ENCODE measurements at regions not wholly inside any gene's neighbourhood (a gene's known extent, or its start where the extent isn't known, plus 50 kb on each side); places are given as distances from the start of the nearest gene placed in this dataset.
"Not testable (repeated sequence)": the region's sequence is repeated elsewhere in the genome, so short reads cannot be mapped to it uniquely, and the experiment has no call there.

DNA sequence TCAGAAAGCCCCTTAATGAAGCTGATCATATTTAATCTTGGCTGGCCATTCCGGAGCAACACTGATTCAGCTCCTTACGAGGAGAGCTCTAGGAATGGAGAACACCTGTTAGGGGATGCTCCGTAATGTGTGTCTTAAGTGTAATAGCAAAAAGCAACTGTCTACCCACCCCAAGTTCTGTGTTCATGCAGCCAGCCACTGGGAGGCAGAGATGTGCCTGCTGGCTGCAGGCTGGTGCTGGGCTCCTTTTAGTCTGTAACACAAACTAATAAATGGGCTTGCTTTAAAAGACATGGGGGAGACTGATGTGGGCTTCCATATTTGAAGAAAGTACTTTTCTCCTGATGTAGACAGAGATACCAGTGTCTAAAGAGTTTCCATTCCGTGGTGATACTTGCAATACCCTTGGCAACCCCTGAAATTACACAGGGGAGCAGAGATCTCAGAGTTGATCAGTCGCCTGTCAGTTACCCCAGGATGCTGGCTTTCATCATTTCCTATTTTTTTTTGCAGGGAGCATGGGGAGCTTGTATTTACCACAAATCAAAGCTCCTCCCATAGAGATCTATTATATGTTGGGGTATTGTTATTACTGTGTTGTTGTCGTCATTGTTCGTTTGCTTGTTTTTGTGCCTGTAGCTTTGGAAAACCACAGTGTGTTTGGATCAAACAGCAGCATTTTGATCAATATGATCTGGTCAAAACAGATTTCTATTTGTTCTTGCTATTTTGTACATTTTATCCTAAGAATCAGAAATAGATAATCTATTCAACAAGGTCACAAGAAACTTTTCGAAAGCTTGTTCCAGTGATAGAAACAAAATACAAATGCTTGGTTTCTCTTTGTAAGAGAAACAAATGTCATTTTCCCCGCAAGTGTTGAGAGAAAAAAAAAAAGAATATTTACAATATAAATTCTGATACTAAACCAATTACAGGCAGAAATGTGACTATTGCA, 65.8 kb downstream of the MTX3 start:
- no peak for DNase-seq (ENCODE audit: low read depth, low spot score)

DNA sequence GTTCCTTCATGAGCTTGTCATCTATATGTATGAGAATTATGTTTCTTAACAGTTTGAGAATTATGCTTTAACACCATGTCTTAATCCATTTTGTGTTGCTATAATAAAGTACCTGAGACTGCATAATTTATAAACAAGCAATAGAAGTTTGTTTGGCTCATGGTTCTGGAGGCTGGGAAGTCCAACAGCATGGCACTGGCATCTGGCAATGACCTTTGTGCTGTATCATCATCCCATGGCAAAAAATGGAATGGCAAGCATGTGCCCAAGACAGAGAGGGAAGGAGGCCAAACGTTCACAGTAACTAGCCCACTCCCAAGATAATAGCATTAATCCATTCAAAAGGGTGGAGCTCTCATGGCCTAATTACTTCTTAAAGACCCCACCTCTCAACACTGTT, 67.6 kb downstream of the MTX3 start:
- no peak for DNase-seq (ENCODE audit: low read depth, low spot score)

DNA sequence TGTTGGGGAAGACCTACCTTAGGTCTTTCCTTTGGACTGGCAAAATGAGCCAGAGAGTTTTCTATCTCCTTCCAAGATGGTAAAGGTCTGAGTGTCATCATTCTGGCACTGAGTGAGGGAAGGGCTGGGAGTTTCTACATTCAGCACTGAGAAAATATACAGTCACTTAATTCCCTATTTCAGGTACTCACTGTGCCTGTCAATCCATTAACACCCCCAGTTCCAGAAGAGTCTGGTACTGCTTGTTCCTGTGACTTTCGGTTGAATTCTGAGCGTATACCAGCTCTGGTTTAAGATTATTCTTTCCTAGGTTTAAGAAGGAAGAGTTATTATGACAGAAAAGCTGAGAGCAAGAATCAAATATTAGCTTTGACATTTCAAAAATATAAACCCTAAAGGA, 68.4 kb downstream of the MTX3 start:
- DNase-seq (ENCODE audit: low read depth, low spot score), result no peak

GRCh38 chr5:79907452-79907851, 83.6 kb downstream of the MTX3 start:
- not testable (repeated sequence) for DNase-seq (ENCODE audit: low read depth, low spot score)

- not testable (repeated sequence) for DNase-seq (ENCODE audit: low read depth, low spot score)
These were observed 88.5 kb downstream of the MTX3 start for GRCh38 chr5:79902571-79902970.

- DNase-seq (ENCODE audit: low read depth, low spot score), result no peak
These were observed 89.4 kb downstream of the MTX3 start for GRCh38 chr5:79901631-79902030.

DNA sequence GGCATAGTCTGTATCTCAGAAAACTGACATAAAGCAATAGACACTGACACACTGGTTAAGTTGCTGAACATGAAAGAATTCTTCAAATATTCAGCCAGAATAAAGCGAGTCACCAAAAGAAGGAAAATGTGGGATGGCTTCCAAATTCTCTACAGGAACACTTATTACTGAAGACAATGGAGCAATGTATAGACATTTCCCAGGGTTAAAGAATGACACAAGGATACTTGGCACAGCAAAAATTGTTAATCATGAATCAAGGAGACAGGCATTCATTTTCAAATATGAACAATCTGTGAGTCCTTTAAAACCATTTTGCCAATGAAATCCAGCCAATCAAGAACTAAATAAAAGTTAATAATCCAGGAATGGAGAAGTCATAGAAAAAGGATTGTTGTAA, 92.5 kb downstream of the MTX3 start:
- DNase-seq (ENCODE audit: low read depth, low spot score), result no peak

GRCh38 chr5:79893976-79894375, 97.1 kb downstream of the MTX3 start:
- DNase-seq (ENCODE audit: low read depth, low spot score), result no peak

DNA sequence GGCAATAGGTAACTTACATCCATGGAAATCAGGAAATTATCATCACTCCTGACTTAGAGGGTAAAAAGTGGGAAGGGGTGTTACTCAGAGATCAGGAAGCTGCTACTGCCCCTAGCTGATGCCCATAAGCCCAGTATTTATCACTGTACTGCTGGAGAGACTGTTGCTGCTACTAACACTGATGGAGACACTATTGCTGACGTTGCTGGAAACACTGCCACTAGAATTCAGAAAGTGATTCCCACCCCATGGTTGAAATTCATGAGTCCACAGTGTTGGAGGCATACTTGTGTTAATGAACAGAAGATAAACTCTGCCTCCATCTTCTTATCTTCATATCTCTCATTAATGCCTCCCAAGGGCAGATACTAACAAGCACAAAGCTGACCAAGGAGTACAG, 97.6 kb downstream of the MTX3 start:
- no peak for DNase-seq (ENCODE audit: low read depth, low spot score)

DNA sequence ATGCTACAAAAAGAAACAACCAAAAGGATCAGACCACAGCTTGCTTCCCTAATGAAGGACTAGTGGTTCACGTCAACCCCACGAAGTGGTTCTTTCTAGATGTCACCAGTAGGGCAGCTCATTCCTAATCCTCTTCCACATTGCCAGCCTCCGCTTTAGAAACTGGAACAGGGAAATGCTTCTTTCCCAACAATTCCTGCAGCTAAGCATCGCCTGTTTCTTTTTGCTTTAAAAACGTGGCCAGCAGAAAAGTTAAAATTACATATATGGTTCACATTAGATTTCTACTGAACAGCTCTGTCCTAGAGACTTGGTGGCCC, 100.2 kb downstream of the MTX3 start:
- DNase-seq (ENCODE audit: low read depth, low spot score), result no peak

- DNase-seq (ENCODE audit: low read depth, low spot score), result no peak
These were observed 100.7 kb downstream of the MTX3 start for GRCh38 chr5:79890119-79890929.

GRCh38 chr5:79888643-79889042, 102.4 kb downstream of the MTX3 start:
- DNase-seq (ENCODE audit: low read depth, low spot score), result no peak

- no peak for DNase-seq (ENCODE audit: low read depth, low spot score)
These were observed 104.0 kb downstream of the MTX3 start for GRCh38 chr5:79886925-79887655.

GRCh38 chr5:79886456-79886855, 104.6 kb downstream of the MTX3 start:
- no peak for DNase-seq (ENCODE audit: low read depth, low spot score)

GRCh38 chr5:79879880-79880279, 111.2 kb downstream of the MTX3 start:
- not testable (repeated sequence) for DNase-seq (ENCODE audit: low read depth, low spot score)

GRCh38 chr5:79878721-79879336, 112.2 kb downstream of the MTX3 start:
- DNase-seq (ENCODE audit: low read depth, low spot score), result no peak

DNA sequence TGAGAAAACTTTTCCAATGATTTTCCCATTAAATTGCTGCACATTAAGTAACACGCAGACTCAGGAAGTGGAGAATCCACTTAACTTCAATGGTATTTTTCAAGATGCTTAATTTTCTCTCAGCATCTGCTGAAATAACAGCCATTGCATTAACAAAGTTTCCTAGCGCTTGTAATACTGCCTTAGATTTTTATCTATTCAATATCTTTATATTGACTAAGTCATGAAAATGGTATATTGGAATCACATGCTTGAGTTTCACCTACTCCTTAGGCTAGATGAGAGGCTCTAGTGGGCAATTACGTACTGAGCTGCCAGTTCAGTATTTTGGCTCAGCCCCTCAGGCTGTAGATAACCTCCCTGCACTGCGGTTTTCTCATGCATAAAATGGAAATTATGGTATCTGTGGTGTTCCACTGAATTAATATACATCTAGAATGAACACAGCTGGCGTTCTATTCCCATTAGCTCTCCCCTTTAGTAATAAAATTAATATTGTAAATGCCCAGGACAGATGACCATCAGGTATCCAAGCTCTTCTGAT, 112.9 kb downstream of the MTX3 start:
- no peak for DNase-seq (ENCODE audit: low read depth, low spot score)

DNA sequence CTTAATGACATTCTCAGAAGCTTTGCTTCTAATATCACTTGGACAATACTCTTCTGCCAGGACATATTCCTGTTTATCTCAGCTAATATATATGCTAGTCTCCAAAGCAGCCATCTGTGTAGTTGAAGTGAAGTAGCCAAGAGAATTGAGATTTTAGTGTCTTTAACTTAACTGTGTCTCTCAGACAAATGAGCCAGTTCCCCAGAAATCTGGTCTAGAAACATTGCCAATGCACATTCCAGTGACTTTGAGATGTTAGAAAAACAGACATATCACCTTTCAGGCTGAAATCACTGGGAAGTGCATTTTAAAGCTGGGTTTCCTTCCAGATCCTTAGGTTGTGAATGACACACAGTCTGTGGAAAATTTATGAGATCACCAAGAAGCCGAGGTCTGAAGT, 114.6 kb downstream of the MTX3 start:
- no peak for DNase-seq (ENCODE audit: low read depth, low spot score)

- DNase-seq (ENCODE audit: low read depth, low spot score), result no peak
These were observed 115.8 kb downstream of the MTX3 start for GRCh38 chr5:79875230-79875629.

DNA sequence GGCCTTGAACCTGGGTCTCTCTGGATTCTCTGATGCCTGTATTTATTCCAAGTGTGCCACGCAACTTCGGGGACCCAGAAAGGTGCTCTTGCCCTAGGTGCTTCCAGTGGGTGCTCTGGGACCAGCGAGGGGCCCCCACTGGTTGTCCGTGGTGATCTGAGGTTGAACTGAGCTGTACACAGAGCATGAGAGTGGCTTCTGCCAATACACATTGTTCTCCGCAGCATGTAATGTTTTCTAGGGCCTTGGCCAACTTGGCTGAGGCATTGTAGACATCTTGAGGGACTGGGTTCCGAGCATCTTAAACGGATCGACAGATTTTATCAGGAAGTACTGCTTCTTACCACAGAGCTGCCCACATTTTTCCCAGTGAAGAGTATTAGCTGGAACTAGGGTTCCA, 117.9 kb downstream of the MTX3 start:
- DNase-seq (ENCODE audit: low read depth, low spot score), result no peak

GRCh38 chr5:79872291-79872690, 118.8 kb downstream of the MTX3 start:
- no peak for DNase-seq (ENCODE audit: low read depth, low spot score)
